ENCODE measurements at regions not wholly inside any gene's neighbourhood (a gene's known extent, or its start where the extent isn't known, plus 50 kb on each side); places are given as distances from the start of the nearest gene placed in this dataset.
"Not testable (repeated sequence)": the region's sequence is repeated elsewhere in the genome, so short reads cannot be mapped to it uniquely, and the experiment has no call there.

GRCh38 chr5:30147976-30148375 lies 1045.5 kb upstream of the CDH6 start:
- H3K27me3 ChIP-seq, result no peaks in the 10 kb centered on the region
- H3K4me2 ChIP-seq, result no peak overlapping the region
- no peak overlapping the region for H3K27ac ChIP-seq
- H3K4me1 ChIP-seq, result no peaks in the 10 kb centered on the region
- H3K9me3 ChIP-seq, result peaks cover 4% of the 10 kb centered on the region
- no peaks in the 10 kb centered on the region for H3K36me3 ChIP-seq
- H4K20me1 ChIP-seq, result no peaks in the 10 kb centered on the region
- no peak overlapping the region for H3K9ac ChIP-seq
- TF ChIP-seq Cebpa-rat (IDR thresholded peaks at IDR 0.05), result no peak
- H3K4me3 ChIP-seq, result no peak overlapping the region

DNA sequence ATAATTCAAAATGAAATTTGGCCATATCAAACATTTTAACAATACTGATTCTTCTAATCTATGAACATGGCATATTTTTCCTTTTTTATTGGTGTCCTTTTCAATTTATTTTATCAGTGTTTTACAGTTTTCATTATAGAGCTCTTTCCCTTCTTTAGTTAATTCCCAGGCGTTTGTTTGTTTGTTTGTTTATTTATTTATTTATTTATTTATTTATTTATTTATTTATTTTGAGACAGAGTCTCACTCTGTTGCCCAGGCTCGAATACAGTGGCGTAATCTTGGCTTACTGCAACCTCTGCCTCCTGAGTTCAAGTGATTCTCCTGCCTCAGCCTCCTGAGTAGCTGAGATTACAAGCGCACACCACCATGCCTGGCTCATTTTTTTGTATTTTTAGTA lies 1049.4 kb upstream of the CDH6 start:
- not testable (repeated sequence) for H4K20me1 ChIP-seq, H3K27ac ChIP-seq, H3K36me3 ChIP-seq, H3K4me3 ChIP-seq, H3K27me3 ChIP-seq, H3K9ac ChIP-seq, H3K4me2 ChIP-seq, H3K4me1 ChIP-seq
- H3K9me3 ChIP-seq, result peaks cover 13% of the 10 kb centered on the region

DNA sequence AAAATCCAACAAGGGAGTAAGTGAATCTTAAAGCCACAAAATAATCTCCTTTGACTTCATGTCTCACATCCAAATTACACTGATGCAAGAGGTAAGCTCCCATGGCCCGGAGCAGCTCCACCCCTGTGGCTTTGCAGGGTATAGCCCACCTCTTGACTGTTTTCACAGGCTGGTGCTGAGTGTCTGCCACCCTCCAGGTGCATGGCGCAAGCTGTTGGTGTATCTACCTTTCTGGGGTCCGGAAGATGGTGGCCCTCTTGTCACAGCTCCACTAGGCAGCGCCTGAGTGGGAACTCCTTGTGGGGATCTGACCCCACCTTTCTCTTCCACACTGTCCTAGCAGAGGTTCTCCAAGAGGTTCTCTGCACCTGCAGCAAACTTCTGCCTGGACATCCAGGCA lies 1051.1 kb upstream of the CDH6 start:
- Histone ChIP-seq H3K36me3 (no peaks in the 10 kb centered on the region), H3K9me3 (peaks cover 13% of the 10 kb centered on the region), H3K27ac (no peak overlapping the region), H4K20me1 (no peaks in the 10 kb centered on the region), H3K9ac (no peak overlapping the region), H3K27me3 (no peaks in the 10 kb centered on the region), H3K4me3 (no peak overlapping the region), H3K4me2 (no peak overlapping the region), H3K4me1 (no peaks in the 10 kb centered on the region)
- TF ChIP-seq Cebpa-rat (IDR thresholded peaks at IDR 0.05), result no peak

GRCh38 chr5:30121043-30121442 lies 1072.4 kb upstream of the CDH6 start:
- no peak overlapping the region for H3K9ac ChIP-seq
- no peak overlapping the region for H3K4me2 ChIP-seq
- H3K9me3 ChIP-seq, result no peaks in the 10 kb centered on the region
- H3K4me3 ChIP-seq, result no peak overlapping the region
- TF ChIP-seq Cebpa-rat (IDR thresholded peaks at IDR 0.05), result no peak
- H3K27me3 ChIP-seq, result no peaks in the 10 kb centered on the region
- no peaks in the 10 kb centered on the region for H3K36me3 ChIP-seq
- no peaks in the 10 kb centered on the region for H3K4me1 ChIP-seq
- H3K27ac ChIP-seq, result no peak overlapping the region
- no peaks in the 10 kb centered on the region for H4K20me1 ChIP-seq

DNA sequence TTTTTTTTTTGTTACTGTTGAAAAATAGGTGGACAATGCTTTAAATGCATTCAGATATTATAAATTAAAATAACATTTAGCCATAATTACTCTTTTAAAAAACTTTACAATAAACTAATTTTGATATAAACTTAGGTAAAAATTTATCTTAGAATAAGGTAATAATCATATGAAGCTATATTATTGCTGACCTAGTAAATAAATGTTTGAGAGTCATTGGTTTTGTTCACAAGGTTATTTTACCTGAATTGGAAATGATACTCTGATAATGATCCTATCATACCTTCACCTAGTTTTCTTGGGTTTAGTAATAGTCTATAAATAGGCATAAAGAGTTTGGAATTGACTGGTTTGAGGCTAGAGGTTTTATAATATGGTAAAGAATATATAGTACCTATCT lies 1076.4 kb upstream of the CDH6 start:
- Histone ChIP-seq H3K27ac (no peak overlapping the region), H3K27me3 (no peaks in the 10 kb centered on the region), H4K20me1 (no peaks in the 10 kb centered on the region), H3K36me3 (no peaks in the 10 kb centered on the region), H3K4me1 (no peaks in the 10 kb centered on the region), H3K4me2 (no peak overlapping the region), H3K9me3 (no peaks in the 10 kb centered on the region), H3K4me3 (no peak overlapping the region), H3K9ac (no peak overlapping the region)
- no peak for TF ChIP-seq Cebpa-rat (IDR thresholded peaks at IDR 0.05)

DNA sequence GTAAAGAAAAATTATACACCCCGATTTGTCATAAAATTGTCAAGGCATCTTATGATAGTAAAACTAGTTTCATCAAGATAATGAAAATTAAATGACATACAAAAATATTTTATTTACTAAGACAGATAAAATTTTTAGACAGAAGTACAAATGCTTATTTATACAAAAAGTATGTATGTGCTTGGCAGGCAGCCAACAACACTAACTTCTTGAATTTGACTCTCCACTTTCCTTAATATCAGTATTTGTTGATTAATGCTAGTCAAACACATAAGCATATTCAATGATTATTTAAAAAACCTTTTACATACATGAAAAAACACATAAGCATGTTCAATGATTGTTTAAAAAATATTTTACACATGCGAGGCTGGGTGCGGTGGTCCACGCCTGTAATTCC lies 1079.9 kb upstream of the CDH6 start:
- Histone ChIP-seq H3K9me3 (no peaks in the 10 kb centered on the region), H4K20me1 (no peaks in the 10 kb centered on the region), H3K27me3 (no peaks in the 10 kb centered on the region), H3K36me3 (no peaks in the 10 kb centered on the region), H3K27ac (no peak overlapping the region), H3K4me2 (no peak overlapping the region), H3K4me1 (no peaks in the 10 kb centered on the region), H3K9ac (no peak overlapping the region), H3K4me3 (no peak overlapping the region)
- TF ChIP-seq Cebpa-rat (IDR thresholded peaks at IDR 0.05), result no peak

DNA sequence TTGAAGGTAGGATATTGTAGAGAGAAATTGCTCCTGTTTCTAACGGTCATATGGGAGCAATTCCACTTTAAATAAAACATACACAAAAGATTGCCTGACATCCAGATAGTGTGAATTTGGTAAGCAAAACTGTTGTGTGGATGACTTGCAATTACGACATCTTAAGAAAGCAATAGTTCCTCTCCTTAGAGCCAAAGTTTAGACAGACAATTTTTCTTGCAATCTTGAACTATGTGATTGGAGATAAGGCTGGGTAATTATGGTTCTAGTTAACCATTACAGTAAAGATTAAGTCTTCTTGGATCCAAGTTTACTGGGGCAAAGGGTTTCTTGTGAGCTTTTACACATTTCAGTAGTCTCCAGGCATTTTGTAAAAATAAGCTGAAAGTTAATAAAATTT lies 1080.6 kb upstream of the CDH6 start:
- Histone ChIP-seq H3K9me3 (no peaks in the 10 kb centered on the region), H3K4me3 (no peak overlapping the region), H3K4me2 (no peak overlapping the region), H3K27me3 (no peaks in the 10 kb centered on the region), H3K27ac (no peak overlapping the region), H4K20me1 (no peaks in the 10 kb centered on the region), H3K36me3 (no peaks in the 10 kb centered on the region), H3K9ac (no peak overlapping the region), H3K4me1 (no peaks in the 10 kb centered on the region)
- no peak for TF ChIP-seq Cebpa-rat (IDR thresholded peaks at IDR 0.05)

DNA sequence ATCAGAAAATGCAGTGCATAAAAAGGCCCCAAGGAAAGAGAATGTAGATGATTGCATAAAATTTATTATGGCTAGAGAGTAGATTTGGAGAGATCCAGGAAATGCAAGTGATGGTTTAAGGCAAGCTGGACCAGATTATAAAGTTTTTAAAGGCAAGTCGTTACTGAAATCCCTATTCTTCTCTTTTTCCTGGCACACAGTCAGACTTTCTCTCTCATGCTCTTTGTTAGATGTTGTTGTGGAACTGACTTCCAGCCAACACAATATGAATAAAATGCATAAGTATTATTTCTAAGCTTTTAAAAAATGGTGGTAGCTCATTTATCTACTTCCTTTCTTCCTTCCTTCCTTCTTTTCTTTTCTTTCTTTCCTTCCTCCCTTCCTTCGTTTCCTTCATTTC lies 1085.4 kb upstream of the CDH6 start:
- H3K9ac ChIP-seq, result no peak overlapping the region
- no peaks in the 10 kb centered on the region for H3K27me3 ChIP-seq
- no peak for TF ChIP-seq Cebpa-rat (IDR thresholded peaks at IDR 0.05)
- no peak overlapping the region for H3K4me3 ChIP-seq
- no peaks in the 10 kb centered on the region for H3K4me1 ChIP-seq
- H4K20me1 ChIP-seq, result no peaks in the 10 kb centered on the region
- H3K27ac ChIP-seq, result no peak overlapping the region
- H3K36me3 ChIP-seq, result no peaks in the 10 kb centered on the region
- H3K4me2 ChIP-seq, result no peak overlapping the region
- no peaks in the 10 kb centered on the region for H3K9me3 ChIP-seq

DNA sequence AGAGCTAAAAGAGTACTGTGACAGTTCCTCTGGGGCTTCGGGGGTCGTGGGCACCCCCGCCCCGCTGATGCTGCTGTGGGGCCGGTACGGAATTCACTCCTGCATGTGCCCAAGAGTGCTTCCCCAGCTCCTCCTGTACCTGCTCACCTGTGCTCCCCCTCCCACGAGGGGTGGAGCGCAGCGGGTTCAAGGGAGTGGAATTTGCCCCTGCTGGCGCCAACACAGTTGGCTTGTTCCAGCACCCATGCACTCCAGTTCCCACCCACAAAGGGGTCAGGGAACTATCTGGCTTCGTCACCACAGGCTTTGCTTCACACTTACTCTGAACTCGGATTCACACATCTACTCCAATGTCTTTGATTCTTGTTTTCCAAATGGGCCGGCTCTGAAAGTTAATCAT lies 1086.9 kb upstream of the CDH6 start:
- Histone ChIP-seq H3K36me3 (no peaks in the 10 kb centered on the region), H3K9ac (no peak overlapping the region), H3K27me3 (no peaks in the 10 kb centered on the region), H4K20me1 (no peaks in the 10 kb centered on the region), H3K4me1 (no peaks in the 10 kb centered on the region), H3K27ac (no peak overlapping the region), H3K4me2 (no peak overlapping the region), H3K4me3 (no peak overlapping the region), H3K9me3 (no peaks in the 10 kb centered on the region)
- TF ChIP-seq Cebpa-rat (IDR thresholded peaks at IDR 0.05), result no peak

DNA sequence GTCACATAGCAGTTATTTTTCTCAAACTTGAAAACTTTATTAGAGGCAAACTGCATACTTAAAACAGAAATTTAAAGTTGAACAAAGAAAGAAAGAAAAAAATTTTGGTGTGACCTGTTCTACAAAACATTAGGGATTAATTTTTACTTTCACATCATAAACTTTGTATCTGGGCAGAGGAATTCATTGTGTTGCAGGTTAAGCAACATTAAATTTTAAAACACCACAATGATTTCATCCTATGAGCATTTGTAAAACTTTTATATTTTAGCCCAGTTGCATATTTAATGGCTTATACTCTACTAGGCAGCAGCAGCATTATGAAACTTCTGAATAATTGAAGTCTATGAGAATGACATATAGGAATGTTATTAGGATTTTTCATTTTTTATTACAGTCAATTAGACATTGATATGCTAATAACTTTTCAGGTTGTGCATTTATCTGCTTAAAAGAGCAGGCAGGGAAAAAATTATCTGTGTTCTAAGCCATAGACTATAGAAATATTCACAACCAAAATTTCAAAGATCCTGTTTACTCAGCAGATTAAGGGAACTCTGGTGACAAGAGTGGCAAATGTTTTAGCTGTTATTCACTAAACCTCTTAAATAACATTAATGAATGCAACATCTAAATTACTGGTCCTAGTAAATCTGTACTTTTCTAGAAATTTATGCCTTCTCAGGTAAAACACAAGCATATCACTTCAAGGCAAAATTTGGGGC lies 1088.5 kb upstream of the CDH6 start:
- H3K36me3 ChIP-seq, result no peaks in the 10 kb centered on the region
- no peaks in the 10 kb centered on the region for H4K20me1 ChIP-seq
- no peaks in the 10 kb centered on the region for H3K9me3 ChIP-seq
- no peak overlapping the region for H3K4me3 ChIP-seq
- no peak overlapping the region for H3K4me2 ChIP-seq
- H3K27ac ChIP-seq, result no peak overlapping the region
- no peaks in the 10 kb centered on the region for H3K27me3 ChIP-seq
- H3K4me1 ChIP-seq, result no peaks in the 10 kb centered on the region
- H3K9ac ChIP-seq, result no peak overlapping the region
- no peak for TF ChIP-seq Cebpa-rat (IDR thresholded peaks at IDR 0.05)

All from BLaER1 (cell line).